ENCODE measurements at regions not wholly inside any gene's neighbourhood (a gene's known extent, or its start where the extent isn't known, plus 50 kb on each side); places are given as distances from the start of the nearest gene placed in this dataset.

DNA sequence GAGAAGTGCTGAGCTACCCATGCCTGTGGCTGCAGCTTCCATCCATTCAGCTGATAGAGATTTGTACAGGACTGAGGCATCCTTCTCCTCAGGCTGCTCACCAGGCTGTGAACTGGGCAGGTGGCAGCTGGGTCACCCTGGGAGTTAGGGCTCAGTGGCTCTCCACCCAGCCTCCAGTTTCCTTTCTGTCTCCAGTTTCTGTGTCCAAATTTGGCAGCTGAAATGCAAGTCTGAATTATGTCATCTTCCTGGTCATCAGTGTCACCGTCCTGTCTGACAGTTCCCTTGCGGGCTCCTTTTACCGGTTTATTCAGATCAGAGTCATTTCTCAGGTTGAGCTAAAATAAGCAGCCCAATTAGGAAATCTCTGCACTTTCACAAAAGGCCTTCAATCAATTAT, 93.3 kb downstream of the EDN1 start:
- DNase-seq (ENCODE audit: low read depth) = no peak

DNA sequence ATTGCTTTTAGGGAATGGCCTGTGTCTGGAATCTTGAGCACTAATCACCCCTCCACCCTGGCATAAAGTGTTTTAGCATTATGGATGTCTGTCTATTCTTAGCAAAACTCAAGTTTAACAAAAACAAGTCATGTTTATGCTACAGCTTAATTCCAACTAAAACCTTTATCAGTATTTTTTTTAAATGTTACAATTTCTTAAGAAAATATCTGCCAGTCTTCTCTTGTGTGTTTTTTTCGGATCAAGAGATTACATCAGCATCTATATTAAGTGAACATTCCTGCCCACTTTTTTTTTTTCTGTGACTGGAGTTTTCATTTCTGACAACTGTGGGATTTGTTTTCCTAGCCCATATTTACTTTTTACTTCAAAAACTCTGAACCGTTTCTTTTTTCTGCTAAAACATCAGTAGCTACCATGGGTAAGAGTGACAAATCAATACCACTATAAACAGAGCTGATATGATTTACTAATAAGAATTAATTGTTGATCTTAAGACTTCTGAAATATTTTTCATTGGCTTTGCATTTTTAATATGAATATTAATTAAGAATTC, 94.3 kb downstream of the EDN1 start:
- no peak for DNase-seq (ENCODE audit: low read depth)

DNA sequence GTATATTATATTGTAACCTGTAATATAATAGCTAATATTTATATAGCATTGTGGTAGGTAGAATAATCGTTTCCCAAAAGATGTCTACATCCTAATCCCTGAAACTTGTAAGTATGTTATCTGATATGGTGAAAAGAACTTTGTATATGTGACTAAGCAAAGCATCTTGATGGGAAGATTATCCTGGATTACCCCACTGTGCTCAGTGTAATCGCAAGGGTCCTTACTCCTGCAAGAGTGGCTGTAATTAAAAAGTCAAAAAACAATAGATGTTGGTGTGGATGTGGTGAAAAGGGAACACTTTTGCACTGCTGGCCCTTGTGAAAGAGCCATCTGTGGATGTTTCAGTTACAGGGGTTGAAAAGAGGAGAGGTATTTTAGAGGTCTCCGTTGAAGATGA, 95.2 kb downstream of the EDN1 start:
- DNase-seq (ENCODE audit: low read depth) = no peak

DNA sequence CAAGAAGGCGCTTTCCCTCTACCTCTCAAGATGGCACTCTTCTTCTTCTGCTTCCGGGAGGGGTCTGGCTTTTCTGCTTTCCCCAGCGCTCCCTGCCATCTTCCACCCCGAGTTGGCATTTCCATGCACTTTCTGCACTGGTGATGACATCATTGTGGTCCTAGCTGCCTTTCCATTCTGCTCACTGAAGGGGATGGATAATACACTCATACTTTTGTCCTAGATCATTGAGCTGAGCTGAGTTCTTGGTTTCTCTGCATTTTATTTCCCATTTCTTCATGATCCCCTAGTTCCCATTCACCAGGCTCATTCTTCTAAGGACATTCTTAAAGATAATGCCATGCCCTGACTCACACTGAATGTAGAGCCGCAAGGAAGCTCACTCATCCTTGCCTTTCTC, 96.7 kb downstream of the EDN1 start:
- DNase-seq (ENCODE audit: low read depth) = no peak

DNA sequence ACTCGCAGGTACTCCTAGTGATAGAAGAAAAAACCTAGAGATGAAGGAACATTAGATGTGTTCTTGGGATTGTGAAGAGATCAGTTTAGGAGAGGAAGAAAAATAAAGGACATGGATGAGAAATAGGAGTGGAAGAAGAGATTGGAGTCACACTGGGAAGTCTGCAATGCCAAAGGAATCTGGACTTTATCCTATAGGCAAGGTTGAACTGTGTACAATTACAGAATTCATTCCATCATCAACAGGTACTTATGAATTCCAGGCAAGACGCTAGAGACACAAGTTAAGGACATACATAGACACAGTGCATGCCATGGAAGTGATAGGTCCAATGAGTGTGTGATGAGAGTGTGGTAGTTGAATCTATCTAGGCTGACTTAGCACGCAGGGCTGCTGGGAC, 101.3 kb downstream of the EDN1 start:
- DNase-seq (ENCODE audit: low read depth) = no peak

DNA sequence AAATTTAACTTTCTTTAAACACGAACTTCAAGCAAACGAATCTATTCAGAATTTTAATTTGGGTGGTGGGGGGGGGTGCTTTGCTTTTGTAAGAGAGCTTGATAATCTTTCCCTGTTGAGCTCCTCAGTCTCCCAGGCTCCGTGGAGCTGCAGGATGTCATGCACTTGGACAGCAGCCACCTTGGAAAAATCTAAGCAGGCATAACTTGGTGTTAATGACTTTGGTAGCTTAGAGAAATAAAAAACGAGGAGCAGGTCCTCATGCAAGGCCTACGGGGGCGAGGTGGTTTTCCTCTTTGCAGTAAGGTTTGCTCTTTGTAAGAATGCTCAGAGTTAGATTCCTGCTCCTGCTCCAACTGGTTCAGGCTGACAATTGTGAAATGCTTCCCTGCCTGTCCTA, 102.3 kb downstream of the EDN1 start:
- DNase-seq (ENCODE audit: low read depth) = no peak

DNA sequence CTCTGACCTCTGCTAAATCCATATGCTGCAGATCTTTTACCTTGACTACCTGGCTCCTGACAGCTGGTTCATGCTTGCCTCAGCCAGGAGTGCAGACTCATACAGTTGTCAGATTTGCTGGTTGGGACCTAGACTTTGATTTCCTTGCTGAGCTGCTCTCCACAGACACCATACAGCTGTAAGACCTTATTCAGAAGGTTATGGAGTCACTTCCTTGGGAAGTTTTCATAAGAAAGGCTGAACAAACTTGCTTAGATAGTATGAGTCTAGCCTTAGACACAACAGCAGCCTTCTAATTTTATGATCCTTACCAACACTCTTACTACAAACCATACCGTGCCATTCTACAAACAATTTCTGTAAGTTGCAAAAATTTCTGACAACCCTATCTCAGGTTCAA, 102.9 kb downstream of the EDN1 start:
- no peak for DNase-seq (ENCODE audit: low read depth)

DNA sequence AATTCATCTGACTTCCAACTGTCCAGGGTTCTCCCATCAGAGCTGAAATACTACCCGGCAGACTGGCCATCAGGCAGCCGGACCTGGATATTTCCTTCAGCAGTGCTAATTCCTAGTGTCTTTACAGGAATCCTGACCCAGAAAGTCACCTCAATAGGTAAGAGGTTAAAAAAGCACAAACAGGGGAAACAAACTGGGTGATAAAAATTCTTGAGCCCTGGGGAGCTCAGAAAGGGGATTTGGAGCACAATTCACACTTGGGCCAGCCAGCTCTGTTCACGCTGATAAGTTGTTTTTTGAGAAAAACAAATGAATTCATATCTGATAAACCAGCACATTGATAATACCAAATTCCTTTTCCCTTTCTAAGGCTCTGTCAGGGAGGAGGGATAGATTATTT, 104.0 kb downstream of the EDN1 start:
- no peak for DNase-seq (ENCODE audit: low read depth)

DNA sequence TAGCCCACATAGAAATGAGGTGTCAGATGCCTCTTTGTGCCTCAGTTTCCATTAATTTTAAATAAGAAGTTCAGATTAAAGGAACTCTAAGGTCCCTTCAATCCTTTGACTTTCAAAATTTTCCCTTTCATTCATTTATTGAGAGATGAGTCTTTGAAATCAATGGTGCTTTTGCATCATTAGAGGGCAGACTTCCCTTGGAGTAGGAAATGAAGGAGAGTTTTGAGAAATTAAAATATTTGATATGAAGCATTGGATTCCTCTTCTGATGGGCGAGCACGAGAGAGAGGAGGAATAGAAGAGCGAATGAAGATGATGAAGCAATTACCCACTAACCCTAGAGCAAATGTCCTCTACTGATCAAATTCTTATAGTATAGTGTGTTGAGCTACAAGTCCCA, 105.7 kb downstream of the EDN1 start:
- peak; percentile 20 for DNase-seq (ENCODE audit: low read depth)

DNA sequence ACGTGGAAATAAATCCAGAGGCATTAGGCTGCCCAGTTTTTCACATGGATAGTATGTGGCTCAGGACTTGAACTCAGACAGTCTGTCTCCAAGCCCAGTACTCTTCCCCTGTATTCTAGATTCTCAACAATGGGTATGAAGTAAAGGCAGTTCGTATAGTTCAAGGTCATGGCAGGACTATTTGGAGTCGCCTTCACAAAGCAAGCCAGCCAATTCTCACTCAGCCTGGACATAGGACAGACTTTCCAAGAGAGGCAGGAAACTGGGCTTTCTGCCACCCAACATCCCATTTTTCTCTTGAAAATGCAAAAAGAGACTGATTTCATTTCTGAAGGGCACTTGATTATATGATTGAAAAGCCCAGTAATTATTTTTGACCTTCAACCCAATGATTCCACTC, 111.0 kb downstream of the EDN1 start:
- no peak for DNase-seq (ENCODE audit: low read depth)

DNA sequence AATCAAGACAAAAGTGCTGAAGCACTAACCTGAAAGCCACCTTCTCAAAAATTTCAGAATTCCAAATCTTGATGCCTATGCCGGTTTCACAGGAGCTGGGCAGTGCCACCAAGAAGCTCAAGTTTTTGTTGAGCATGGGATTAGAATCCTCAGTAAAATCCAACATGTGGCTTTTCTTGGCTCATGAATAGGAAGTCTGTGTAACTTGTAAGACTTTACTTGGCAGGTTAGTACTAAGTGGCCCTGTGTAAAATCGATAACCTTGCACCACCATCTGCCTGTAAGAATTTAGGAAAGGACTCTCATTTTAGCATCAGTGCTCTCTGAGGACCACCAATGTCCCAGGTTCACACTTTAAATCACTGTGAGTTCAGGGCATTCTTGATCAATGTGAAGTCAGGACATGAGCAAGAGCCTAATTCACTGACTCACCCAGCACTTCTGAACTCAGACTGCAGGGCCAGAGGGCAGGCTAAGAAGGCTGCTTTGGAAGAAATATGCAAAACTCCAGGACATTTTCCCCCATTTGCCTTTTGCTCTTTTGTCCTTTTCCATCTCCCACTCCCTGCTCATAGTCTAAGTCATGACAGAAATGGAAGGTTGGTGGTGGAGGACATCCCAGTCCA, 113.2 kb downstream of the EDN1 start:
- peak; percentile 53 for DNase-seq (ENCODE audit: low read depth)

DNA sequence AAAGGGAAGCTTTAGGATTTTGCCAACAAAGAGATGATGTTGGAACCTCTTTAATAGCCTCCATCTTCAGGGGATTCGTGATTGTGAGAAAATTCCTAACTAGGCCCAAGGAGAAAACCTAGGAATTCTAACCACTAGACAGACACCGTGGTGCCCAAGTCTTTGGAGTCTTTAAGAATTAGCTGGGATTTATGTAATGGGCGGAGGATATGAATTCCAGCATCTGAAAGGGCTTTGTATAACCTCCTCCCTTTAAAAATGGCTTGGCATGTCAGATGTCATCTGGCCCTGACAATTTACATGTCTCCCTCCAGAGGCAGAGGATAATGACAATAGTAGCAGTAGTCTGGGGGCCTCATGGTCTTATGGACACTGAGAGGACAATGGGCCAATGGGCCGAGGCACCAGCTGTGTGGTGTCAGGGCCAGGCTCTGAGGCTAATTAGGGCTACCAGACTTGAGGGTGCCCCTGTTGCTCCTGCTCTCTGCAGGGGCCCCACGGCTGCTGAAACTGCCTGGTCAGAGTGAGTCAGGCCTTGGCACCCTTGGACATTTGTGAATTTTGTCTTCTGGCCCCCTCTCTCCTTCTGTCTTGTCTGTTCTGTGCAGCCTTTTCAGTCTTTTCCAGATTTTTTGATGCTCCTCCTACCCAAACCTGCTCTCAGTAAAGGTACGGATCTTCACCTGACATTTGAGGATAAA, 113.9 kb downstream of the EDN1 start:
- DNase-seq (ENCODE audit: low read depth) = peak; percentile 22

DNA sequence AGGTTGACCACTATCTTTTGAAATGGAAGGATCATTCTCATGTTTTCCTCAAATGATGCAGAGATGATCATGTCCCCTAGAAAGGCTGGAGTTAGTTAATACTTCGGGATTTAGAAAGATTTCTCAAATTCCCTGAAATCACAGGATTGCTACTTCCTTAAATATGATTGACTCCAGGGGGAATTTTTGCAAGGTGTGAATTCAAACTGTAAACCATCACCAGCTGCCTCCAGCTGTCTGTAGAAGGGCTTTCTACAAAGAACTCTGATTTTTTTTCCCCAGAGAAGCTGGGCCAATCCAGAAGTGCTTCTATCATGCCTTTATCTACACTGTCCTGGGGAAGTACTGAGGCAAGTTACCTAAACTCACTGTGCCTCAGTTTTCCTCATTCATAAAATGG, 114.5 kb downstream of the EDN1 start:
- no peak for DNase-seq (ENCODE audit: low read depth)

DNA sequence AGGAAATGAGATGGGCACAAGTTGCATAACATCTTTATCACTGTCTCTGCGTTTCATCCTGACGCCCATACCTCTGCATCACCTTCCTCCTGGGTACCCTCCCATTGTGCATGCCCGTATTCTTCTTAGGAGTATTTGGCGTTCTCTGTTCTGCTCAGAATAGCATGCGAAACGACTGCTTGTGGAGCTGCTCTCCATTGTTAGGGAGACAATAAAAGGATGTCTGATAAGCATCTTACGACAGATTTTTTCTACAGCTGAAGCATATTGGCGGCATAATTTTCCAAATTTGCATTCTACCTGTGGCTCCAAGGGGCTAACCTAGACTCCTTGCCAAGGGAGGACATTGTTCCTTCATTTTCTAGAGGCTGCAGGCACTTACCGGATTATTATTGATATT, 118.6 kb downstream of the EDN1 start:
- DNase-seq (ENCODE audit: low read depth) = no peak

DNA sequence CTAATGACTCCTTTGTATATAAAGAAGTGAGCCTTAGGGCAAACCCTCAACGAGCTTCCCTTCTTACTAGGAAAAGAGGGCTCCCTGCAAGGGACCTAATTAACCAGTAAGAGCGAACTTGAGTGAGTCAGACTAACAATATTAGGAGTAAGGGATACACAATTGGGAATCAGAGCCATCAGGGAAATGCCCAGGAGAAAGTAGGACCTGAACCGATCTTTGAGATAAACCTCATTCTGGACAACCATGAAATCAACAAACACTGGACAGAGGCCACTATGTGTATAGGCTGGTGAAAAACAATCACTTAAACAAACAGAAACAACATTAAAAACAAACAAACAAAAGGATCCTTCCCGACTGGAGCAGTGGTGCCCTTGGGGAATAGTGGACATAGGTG, 120.8 kb downstream of the EDN1 start:
- no peak for DNase-seq (ENCODE audit: low read depth)

DNA sequence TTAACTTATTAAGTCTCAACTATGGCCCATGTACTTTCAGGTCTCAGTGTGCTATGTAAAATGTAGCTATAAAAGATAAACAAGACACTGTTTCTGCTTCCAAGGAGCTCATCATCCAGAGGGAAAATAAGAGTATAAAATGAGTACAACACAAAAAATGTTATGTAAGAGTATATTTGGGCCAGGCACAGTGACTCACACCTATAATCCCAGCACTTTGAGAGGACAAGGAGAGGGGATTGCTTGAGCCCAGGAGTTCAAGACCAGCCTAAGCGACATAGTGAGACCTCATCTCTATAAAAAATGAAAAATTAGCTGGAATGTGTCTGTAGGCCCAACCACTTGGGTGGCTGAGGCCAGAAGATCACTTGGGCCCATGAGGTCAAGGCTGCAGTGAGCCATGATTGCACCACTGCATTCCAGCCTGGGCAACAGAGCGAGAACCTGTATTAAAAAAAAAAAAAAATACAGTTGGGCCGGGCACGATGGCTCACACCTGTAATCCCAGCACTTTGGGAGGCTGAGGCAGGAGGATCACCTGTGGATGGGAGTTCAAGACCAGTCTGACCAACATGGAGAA, 124.0 kb downstream of the EDN1 start:
- DNase-seq (ENCODE audit: low read depth) = no peak

DNA sequence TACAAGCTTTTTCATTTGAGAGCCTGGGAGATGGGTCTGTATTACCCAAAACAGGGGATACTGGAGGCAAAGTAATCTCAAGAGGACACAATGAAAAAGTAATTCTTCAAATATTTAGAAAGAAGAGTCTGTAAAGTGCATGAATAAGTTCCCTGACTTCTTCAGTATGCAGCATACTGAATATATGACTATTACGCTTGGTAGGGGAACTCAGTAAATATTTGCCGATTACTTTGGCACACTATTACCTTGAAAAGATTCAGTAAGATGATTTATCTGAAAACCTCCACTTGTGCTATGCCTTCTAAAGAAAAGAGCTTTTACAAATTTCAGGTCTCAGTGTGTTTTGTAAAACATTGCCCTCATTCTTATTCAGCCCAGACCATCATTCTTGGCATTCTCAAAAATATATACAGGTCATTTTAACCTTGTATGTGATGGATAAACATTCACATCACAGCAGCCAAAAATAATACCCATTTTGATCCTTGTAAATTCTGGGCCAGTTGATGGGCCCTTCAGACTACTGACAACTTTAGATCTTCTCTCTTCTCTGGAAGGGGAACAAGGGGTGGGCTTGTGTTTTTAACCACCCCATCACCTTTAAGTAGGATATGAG, 125.9 kb downstream of the EDN1 start:
- DNase-seq (ENCODE audit: low read depth) = no peak

DNA sequence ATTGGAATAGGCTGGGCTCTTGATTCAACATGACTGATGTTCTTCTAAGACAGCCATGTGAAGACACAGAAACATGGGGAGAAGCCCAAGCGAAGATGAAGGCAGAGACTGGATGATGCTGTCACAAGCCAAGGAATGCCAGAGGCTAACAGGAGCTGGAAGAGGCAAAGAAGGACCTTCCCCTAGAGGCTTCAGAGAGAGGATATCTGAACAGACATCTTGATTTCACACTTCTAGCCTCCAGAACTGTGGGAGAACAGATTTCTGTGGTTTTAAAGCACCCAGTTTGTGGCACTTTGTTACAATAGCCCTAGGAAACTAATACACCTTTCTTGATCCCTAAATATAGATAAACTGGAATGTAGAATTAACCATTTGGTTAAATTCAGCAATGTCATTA, 127.0 kb downstream of the EDN1 start:
- no peak for DNase-seq (ENCODE audit: low read depth)

DNA sequence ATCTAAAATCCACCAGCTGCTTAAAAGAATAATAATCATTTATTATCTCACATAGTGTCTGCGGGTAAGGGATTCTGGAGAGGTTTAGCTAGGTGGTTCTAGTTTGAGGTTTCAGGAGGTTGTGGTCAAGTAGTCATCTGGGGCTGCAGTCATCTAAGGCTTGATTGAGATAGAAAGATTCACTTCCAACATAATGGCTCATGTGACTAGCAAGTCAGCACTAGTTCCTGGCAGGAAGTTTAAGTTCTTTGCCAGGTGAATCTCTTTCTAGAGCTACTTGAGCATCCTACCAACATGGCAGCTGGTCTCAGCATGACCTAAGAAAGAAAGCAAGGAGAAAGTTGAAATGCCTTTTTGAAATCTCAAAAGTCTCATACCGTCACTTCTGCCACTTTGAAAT, 128.8 kb downstream of the EDN1 start:
- no peak for DNase-seq (ENCODE audit: low read depth)

DNA sequence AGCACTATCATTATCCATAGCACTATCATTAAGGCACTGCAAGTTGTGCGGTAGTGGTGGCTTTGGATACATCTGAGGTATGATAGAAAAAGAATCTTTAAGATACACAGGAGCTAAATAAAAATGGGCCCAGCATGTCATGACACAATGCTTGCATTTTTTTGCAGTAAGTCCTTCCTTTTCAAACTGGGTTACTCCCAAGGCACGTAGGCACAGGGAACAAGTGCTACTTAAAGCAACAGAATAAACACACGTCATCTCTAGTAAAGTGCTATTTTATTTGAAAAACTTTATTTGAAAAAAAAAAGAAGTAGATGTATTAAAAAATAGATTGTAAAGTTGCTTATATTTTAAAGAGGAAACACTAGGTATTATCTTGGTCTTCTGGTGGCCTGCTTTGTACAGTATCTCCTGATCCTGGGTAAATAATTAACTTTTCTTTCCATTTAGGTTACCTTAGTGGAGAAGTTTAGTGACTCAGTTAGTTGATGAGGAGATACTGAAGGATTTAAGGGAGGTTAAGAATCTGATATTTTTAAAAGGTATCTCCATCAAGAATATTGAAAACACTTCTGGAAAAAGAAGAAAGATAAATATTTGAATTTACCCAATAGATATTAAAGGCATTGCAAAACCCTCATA, 129.6 kb downstream of the EDN1 start:
- no peak for DNase-seq (ENCODE audit: low read depth)

DNA sequence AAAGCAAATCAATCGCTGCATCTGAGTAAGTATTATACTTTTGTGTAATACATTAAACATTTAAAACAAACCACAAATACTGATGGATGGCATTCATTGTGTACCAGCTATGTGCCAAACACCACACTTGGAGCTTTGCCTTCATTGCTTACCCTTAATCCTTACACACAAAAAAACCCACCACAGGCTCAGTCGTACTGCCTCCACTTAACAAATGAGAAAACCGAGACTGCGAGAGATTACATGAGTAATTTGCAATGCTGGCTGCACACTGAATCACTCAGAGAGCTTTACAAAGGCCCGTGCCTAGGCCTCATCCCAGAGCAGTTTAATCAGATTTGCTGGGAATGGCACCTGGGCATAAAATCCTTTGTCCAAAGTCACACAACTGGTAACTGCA, 130.5 kb downstream of the EDN1 start:
- peak; percentile 17 for DNase-seq (ENCODE audit: low read depth)

DNA sequence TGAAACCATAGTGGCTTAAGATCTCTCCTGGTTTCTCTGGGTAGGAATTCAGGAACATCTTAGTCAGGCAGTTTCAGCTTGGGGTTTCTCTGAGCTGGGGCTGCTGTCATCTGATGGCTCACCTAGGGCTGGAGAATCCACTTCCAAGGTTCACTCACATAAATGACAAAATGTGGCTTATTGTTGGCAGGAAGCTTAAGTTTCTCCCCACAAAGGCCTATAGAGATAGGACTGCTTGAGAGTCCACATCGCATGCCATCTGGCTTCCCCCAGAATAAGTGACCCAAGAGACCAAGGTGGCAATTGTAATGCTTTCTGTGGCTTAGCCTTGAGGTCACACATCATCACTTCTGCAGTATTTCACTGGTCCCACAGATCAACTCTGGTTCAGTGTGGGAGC, 131.4 kb downstream of the EDN1 start:
- no peak for DNase-seq (ENCODE audit: low read depth)

DNA sequence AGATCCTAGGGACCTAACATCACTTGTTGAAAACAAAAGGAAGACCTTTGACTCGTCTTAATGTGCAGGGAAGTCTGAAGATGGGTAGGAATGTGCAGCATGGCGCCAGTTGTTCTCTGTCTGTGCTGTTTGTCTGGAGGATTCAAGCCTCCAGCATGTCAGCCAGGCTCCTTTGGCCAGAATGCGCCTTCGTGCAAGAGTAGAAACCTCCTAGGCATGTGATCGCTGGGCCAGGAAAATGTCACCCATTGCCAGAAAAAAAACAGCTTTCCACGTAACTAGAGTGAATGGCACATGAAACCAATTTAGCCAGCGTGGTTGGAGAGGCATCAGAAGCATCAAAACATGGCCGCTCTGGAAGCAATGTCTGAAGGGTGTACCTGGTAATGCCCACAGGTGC, 132.7 kb downstream of the EDN1 start:
- peak; percentile 76 for DNase-seq (ENCODE audit: low read depth)
